ENCODE measurements at regions not wholly inside any gene's neighbourhood (a gene's known extent, or its start where the extent isn't known, plus 50 kb on each side); places are given as distances from the start of the nearest gene placed in this dataset.

- no peak for DNase-seq
Measured at GRCh38 chr20:60728705-60729104, 523.4 kb upstream of the CDH4 start.

- no peak for DNase-seq
Measured at GRCh38 chr20:60729135-60729900, 522.7 kb upstream of the CDH4 start.

GRCh38 chr20:60732322-60732721 is 519.7 kb upstream of the CDH4 start:
- no peak for DNase-seq

GRCh38 chr20:60748086-60748485 is 504.0 kb upstream of the CDH4 start:
- no peak for DNase-seq

GRCh38 chr20:60749804-60750602 is 502.1 kb upstream of the CDH4 start:
- DNase-seq = no peak

- DNase-seq = no peak
Measured at GRCh38 chr20:60750909-60751308, 501.2 kb upstream of the CDH4 start.

- DNase-seq = no peak
Measured at GRCh38 chr20:60751826-60752225, 500.2 kb upstream of the CDH4 start.

- no peak for DNase-seq
Measured at GRCh38 chr20:60752741-60753420, 499.2 kb upstream of the CDH4 start.

- DNase-seq = no peak
Measured at GRCh38 chr20:60754856-60755255, 497.2 kb upstream of the CDH4 start.

- no peak for DNase-seq
Measured at GRCh38 chr20:60759651-60760050, 492.4 kb upstream of the CDH4 start.

GRCh38 chr20:60760256-60761000 is 491.6 kb upstream of the CDH4 start:
- no peak for DNase-seq

- no peak for DNase-seq
Measured at GRCh38 chr20:60761056-60761455, 491.0 kb upstream of the CDH4 start.

GRCh38 chr20:60762386-60762785 is 489.7 kb upstream of the CDH4 start:
- no peak for DNase-seq

GRCh38 chr20:60764328-60764727 is 487.7 kb upstream of the CDH4 start:
- no peak for DNase-seq

GRCh38 chr20:60764771-60765170 is 487.3 kb upstream of the CDH4 start:
- DNase-seq = no peak

GRCh38 chr20:60765821-60766403 is 486.1 kb upstream of the CDH4 start:
- DNase-seq = no peak

GRCh38 chr20:60768216-60768615 is 483.8 kb upstream of the CDH4 start:
- DNase-seq = no peak

GRCh38 chr20:60780388-60781025 is 471.6 kb upstream of the CDH4 start:
- no peak for DNase-seq

GRCh38 chr20:60782959-60783625 is 469.0 kb upstream of the CDH4 start:
- no peak for DNase-seq

- DNase-seq = no peak
Measured at GRCh38 chr20:60785301-60785700, 466.8 kb upstream of the CDH4 start.

- DNase-seq = no peak
Measured at GRCh38 chr20:60785785-60786184, 466.3 kb upstream of the CDH4 start.
